Activated T-cell treated with anti-CD3 and anti-CD28 coated beads for 4 hours (primary cell): ENCODE measurements at regions not wholly inside any gene's neighbourhood (a gene's known extent, or its start where the extent isn't known, plus 50 kb on each side); places are given as distances from the start of the nearest gene placed in this dataset.
"Not testable (repeated sequence)": the region's sequence is repeated elsewhere in the genome, so short reads cannot be mapped to it uniquely, and the experiment has no call there.

ENCODE experiments used
- DNase-seq: peaks from one replicate; pipeline ENCODE4 v3.0.0-alpha.2; 2020

- no peak for DNase-seq
Measured at GRCh38 chr22:48827904-48828555, 999.6 kb downstream of the BRD1 start.

GRCh38 chr22:48827268-48827846 lies 1000.3 kb downstream of the BRD1 start:
- DNase-seq, result no peak

- no peak for DNase-seq
Measured at GRCh38 chr22:48826546-48826945, 1001.1 kb downstream of the BRD1 start.

- DNase-seq, result no peak
Measured at GRCh38 chr22:48825802-48826520, 1001.7 kb downstream of the BRD1 start.

GRCh38 chr22:48824712-48825651 lies 1002.7 kb downstream of the BRD1 start:
- DNase-seq, result no peak

- DNase-seq, result no peak
Measured at GRCh38 chr22:48823941-48824340, 1003.7 kb downstream of the BRD1 start.

- DNase-seq, result no peak
Measured at GRCh38 chr22:48822278-48823233, 1005.1 kb downstream of the BRD1 start.

GRCh38 chr22:48821727-48822126 lies 1005.9 kb downstream of the BRD1 start:
- no peak for DNase-seq

GRCh38 chr22:48821346-48821690 lies 1006.4 kb downstream of the BRD1 start:
- DNase-seq, result no peak

GRCh38 chr22:48820481-48821345 lies 1007.0 kb downstream of the BRD1 start:
- DNase-seq, result no peak

GRCh38 chr22:48819961-48820360 lies 1007.7 kb downstream of the BRD1 start:
- DNase-seq, result no peak

- DNase-seq, result no peak
Measured at GRCh38 chr22:48819232-48819631, 1008.4 kb downstream of the BRD1 start.

GRCh38 chr22:48817491-48817890 lies 1010.2 kb downstream of the BRD1 start:
- DNase-seq, result not testable (repeated sequence)

GRCh38 chr22:48811885-48812284 lies 1015.8 kb downstream of the BRD1 start:
- no peak for DNase-seq

GRCh38 chr22:48808038-48808960 lies 1019.4 kb downstream of the BRD1 start:
- DNase-seq, result no peak

- no peak for DNase-seq
Measured at GRCh38 chr22:48807155-48807554, 1020.5 kb downstream of the BRD1 start.

- no peak for DNase-seq
Measured at GRCh38 chr22:48806227-48806781, 1021.4 kb downstream of the BRD1 start.

- no peak for DNase-seq
Measured at GRCh38 chr22:48805516-48805915, 1022.2 kb downstream of the BRD1 start.

- no peak for DNase-seq
Measured at GRCh38 chr22:48804811-48805301, 1022.8 kb downstream of the BRD1 start.
